ENCODE measurements at regions not wholly inside any gene's neighbourhood (a gene's known extent, or its start where the extent isn't known, plus 50 kb on each side); places are given as distances from the start of the nearest gene placed in this dataset.
A peak's percentile ranks its signal among the peaks of the same experiment; 100 is the strongest.

DNA sequence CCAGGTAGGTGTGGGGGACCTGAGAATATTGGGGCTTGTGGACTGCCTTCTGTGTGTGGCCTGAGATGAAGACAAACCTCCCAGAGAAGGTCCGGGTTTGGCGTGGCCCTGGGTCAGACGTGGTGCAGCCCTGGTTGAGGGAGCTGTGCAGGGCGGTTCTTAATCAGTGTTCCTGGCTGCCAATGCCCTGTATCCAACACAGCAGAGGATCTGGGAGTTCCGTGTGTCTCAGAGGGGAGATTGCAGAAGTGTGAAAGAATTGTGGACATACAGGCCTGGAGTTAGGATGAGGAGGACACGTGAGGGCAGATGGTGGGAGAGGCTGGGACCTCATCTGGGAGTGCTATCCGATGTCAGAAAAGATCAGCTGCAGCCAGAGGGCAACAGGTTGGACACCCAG, 102.0 kb upstream of the NECTIN1 start:
- no peaks in the 10 kb centered on the region for H3K4me1 ChIP-seq (replicated peaks in 1 of 2; ENCODE audit: control insufficient read depth in 2 of 2, insufficient read depth in 2 of 2, low read length in 2 of 2)
- H3K9me3 ChIP-seq (replicated peaks; ENCODE audit: control insufficient read depth, insufficient read depth, low read depth, low read length), result no peaks in the 10 kb centered on the region
- H3K36me3 ChIP-seq (ENCODE audit: control insufficient read depth, insufficient read depth, low read length), result no peaks in the 10 kb centered on the region
- BruUV-seq (replicated peaks), result no TSS peak
- WGBS (ENCODE audit: insufficient coverage, low coverage, missing lambda C conversion rate), result 0% methylated on average over 7 of the region's 7 CpGs
- peaks cover 0 to 22% of the 10 kb centered on the region in 2 experiments; a peak in 3 of 5 replicates for H3K27me3 ChIP-seq (ENCODE audit: control insufficient read depth in 2 of 2, insufficient read depth in 2 of 2, low read length in 2 of 2)
- FAIRE-seq (no peak), ATAC-seq (no peak), DNase-seq (ENCODE audit: extremely low read depth in 1 of 4, low spot score in 3 of 4) (no peak)
- intact Hi-C loops (cut with micrococcal nuclease) (no loop called here), in situ Hi-C loops (cut with MboI) (no loop called here)
- no peak overlapping the region for H3K9ac ChIP-seq (ENCODE audit: insufficient read depth in 1 of 2, low read depth in 2 of 2, low read length in 2 of 2)
- H3K9me1 ChIP-seq (ENCODE audit: control insufficient read depth, insufficient read depth, low read length), result no peaks in the 10 kb centered on the region
- no peak overlapping the region for H2AFZ ChIP-seq (ENCODE audit: low read depth, low read length)
- ChIA-PET POLR2A (no interaction called here), CTCF (ENCODE audit: low intra/inter-chr PET ratio) (no interaction called here)
- H4K20me1 ChIP-seq (replicated peaks; ENCODE audit: control insufficient read depth, insufficient read depth, low read length), result peaks cover 4% of the 10 kb centered on the region; the same call in 1 of the 2 replicates
- no peaks in the 10 kb centered on the region for H3K79me2 ChIP-seq (ENCODE audit: control insufficient read depth, insufficient read depth, low read length)
- no peak overlapping the region for H3K27ac ChIP-seq (ENCODE audit: extremely low read depth, low read depth, low read length)
- H3K4me2 ChIP-seq (ENCODE audit: insufficient read depth, low read length), result no peak overlapping the region
- H3K4me3 ChIP-seq, result no peak overlapping the region
- TF ChIP-seq, protein P1, sequence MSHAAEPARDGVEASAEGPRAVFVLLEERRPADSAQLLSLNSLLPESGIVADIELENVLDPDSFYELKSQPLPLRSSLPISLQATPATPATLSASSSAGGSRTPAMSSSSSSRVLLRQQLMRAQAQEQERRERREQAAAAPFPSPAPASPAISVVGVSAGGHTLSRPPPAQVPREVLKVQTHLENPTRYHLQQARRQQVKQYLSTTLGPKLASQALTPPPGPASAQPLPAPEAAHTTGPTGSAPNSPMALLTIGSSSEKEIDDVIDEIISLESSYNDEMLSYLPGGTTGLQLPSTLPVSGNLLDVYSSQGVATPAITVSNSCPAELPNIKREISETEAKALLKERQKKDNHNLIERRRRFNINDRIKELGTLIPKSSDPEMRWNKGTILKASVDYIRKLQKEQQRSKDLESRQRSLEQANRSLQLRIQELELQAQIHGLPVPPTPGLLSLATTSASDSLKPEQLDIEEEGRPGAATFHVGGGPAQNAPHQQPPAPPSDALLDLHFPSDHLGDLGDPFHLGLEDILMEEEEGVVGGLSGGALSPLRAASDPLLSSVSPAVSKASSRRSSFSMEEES (CRISPR knock-in tag; IDR thresholded peaks at IDR 0.05), result peak; percentile 10; the same call in 1 of the 2 replicates
- TF ChIP-seq ZNF197 (CRISPR knock-in tag; IDR thresholded peaks at IDR 0.05; ENCODE audit: low read depth) (no peak), IRF2 (CRISPR knock-in tag; IDR thresholded peaks at IDR 0.05) (no peak), BRF1 (IDR thresholded peaks at IDR 0.05; ENCODE audit: borderline replicate concordance, extremely low read depth, insufficient read length) (no peak), NFYB (IDR thresholded peaks at IDR 0.05; ENCODE audit: extremely low read depth, insufficient read length) (no peak), ZNF785 (CRISPR knock-in tag; IDR thresholded peaks at IDR 0.05) (no peak)
- TF ChIP-seq, protein P2, sequence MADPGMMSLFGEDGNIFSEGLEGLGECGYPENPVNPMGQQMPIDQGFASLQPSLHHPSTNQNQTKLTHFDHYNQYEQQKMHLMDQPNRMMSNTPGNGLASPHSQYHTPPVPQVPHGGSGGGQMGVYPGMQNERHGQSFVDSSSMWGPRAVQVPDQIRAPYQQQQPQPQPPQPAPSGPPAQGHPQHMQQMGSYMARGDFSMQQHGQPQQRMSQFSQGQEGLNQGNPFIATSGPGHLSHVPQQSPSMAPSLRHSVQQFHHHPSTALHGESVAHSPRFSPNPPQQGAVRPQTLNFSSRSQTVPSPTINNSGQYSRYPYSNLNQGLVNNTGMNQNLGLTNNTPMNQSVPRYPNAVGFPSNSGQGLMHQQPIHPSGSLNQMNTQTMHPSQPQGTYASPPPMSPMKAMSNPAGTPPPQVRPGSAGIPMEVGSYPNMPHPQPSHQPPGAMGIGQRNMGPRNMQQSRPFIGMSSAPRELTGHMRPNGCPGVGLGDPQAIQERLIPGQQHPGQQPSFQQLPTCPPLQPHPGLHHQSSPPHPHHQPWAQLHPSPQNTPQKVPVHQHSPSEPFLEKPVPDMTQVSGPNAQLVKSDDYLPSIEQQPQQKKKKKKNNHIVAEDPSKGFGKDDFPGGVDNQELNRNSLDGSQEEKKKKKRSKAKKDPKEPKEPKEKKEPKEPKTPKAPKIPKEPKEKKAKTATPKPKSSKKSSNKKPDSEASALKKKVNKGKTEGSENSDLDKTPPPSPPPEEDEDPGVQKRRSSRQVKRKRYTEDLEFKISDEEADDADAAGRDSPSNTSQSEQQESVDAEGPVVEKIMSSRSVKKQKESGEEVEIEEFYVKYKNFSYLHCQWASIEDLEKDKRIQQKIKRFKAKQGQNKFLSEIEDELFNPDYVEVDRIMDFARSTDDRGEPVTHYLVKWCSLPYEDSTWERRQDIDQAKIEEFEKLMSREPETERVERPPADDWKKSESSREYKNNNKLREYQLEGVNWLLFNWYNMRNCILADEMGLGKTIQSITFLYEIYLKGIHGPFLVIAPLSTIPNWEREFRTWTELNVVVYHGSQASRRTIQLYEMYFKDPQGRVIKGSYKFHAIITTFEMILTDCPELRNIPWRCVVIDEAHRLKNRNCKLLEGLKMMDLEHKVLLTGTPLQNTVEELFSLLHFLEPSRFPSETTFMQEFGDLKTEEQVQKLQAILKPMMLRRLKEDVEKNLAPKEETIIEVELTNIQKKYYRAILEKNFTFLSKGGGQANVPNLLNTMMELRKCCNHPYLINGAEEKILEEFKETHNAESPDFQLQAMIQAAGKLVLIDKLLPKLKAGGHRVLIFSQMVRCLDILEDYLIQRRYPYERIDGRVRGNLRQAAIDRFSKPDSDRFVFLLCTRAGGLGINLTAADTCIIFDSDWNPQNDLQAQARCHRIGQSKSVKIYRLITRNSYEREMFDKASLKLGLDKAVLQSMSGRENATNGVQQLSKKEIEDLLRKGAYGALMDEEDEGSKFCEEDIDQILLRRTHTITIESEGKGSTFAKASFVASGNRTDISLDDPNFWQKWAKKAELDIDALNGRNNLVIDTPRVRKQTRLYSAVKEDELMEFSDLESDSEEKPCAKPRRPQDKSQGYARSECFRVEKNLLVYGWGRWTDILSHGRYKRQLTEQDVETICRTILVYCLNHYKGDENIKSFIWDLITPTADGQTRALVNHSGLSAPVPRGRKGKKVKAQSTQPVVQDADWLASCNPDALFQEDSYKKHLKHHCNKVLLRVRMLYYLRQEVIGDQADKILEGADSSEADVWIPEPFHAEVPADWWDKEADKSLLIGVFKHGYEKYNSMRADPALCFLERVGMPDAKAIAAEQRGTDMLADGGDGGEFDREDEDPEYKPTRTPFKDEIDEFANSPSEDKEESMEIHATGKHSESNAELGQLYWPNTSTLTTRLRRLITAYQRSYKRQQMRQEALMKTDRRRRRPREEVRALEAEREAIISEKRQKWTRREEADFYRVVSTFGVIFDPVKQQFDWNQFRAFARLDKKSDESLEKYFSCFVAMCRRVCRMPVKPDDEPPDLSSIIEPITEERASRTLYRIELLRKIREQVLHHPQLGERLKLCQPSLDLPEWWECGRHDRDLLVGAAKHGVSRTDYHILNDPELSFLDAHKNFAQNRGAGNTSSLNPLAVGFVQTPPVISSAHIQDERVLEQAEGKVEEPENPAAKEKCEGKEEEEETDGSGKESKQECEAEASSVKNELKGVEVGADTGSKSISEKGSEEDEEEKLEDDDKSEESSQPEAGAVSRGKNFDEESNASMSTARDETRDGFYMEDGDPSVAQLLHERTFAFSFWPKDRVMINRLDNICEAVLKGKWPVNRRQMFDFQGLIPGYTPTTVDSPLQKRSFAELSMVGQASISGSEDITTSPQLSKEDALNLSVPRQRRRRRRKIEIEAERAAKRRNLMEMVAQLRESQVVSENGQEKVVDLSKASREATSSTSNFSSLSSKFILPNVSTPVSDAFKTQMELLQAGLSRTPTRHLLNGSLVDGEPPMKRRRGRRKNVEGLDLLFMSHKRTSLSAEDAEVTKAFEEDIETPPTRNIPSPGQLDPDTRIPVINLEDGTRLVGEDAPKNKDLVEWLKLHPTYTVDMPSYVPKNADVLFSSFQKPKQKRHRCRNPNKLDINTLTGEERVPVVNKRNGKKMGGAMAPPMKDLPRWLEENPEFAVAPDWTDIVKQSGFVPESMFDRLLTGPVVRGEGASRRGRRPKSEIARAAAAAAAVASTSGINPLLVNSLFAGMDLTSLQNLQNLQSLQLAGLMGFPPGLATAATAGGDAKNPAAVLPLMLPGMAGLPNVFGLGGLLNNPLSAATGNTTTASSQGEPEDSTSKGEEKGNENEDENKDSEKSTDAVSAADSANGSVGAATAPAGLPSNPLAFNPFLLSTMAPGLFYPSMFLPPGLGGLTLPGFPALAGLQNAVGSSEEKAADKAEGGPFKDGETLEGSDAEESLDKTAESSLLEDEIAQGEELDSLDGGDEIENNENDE (IDR thresholded peaks at IDR 0.05; ENCODE audit: low read depth, low read length), result no peak
- TF ChIP-seq, protein P3, sequence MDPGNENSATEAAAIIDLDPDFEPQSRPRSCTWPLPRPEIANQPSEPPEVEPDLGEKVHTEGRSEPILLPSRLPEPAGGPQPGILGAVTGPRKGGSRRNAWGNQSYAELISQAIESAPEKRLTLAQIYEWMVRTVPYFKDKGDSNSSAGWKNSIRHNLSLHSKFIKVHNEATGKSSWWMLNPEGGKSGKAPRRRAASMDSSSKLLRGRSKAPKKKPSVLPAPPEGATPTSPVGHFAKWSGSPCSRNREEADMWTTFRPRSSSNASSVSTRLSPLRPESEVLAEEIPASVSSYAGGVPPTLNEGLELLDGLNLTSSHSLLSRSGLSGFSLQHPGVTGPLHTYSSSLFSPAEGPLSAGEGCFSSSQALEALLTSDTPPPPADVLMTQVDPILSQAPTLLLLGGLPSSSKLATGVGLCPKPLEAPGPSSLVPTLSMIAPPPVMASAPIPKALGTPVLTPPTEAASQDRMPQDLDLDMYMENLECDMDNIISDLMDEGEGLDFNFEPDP (CRISPR knock-in tag; IDR thresholded peaks at IDR 0.05), result no peak

Measured in K562 (cell line).